B cell (primary cell): ENCODE measurements at regions not wholly inside any gene's neighbourhood (a gene's known extent, or its start where the extent isn't known, plus 50 kb on each side); places are given as distances from the start of the nearest gene placed in this dataset.

Experiments
- ATAC-seq: fragments of 200-7000 bp; cut with Tn5 transposase; one replicate; pipeline ENCODE4 v1.10.0; 2021; ENCODE audit warnings: low read depth, mild to moderate bottlenecking, moderate number of reproducible peaks, moderate library complexity
- CTCF ChIA-PET: fragments of 350-600 bp; sonication (Branson Sonifier 250); formaldehyde crosslinking; loops from one replicate; lab custom pipeline; 2021; ENCODE audit warnings: antibody characterized with exemption, inconsistent platforms; lab: Charles Lee
- POLR2A ChIA-PET: fragments of 350-600 bp; sonication (Branson Sonifier 250); formaldehyde crosslinking; loops from one replicate; lab custom pipeline; 2021; ENCODE audit warnings: antibody characterized with exemption; lab: Charles Lee
- DNase-seq: peaks from one replicate; pipeline ENCODE4 v3.0.0; 2013
- H2AFZ ChIP-seq: 2 replicates; pipeline ENCODE4 v1.6.1; 2012; ENCODE audit warnings: mild to moderate bottlenecking, low read depth, low read length; ENCODE audit not compliant: insufficient read depth, poor library complexity, severe bottlenecking
- H3K27ac ChIP-seq, 2 donors: 1 replicate in 1 of 2; 2 replicates in 1 of 2; pipeline ENCODE4 v1.5.1; 2012 to 2013; ENCODE audit warnings: low read length in 2 of 2, mild to moderate bottlenecking in 2 of 2, moderate library complexity in 1 of 2
- H3K27me3 ChIP-seq, 4 experiments: fragments of 200-600 bp in 1 of 4; sonication (generic) in 1 of 4; replicated peaks in 1 of 4; 1 replicate in 2 of 4; 2 replicates in 2 of 4; pipeline versions ENCODE4 v1.6.1 to v1.7.0; 2013 to 2016; ENCODE audit warnings: low read length in 3 of 4, mild to moderate bottlenecking in 2 of 4, mixed read lengths in 1 of 4, moderate library complexity in 1 of 4; ENCODE audit not compliant: insufficient read depth in 4 of 4, control insufficient read depth in 3 of 4; ENCODE audit errors: control extremely low read depth in 1 of 4
- H3K36me3 ChIP-seq, 2 experiments: replicated peaks in 1 of 2; 1 replicate in 1 of 2; 2 replicates in 1 of 2; pipeline versions ENCODE4 v1.6.1 to v1.7.1; 2013; ENCODE audit warnings: low read length in 1 of 2; ENCODE audit not compliant: insufficient read depth in 2 of 2, control insufficient read depth in 1 of 2; ENCODE audit errors: control extremely low read depth in 1 of 2, extremely low read depth in 1 of 2
- H3K4me1 ChIP-seq, 2 donors: fragments of 200-600 bp in 1 of 2; sonication (generic) in 1 of 2; 1 replicate in 1 of 2; 2 replicates in 1 of 2; pipeline versions ENCODE4 v1.5.1 to v1.6.1; 2013 to 2017; ENCODE audit warnings: low read length in 2 of 2; ENCODE audit not compliant: control insufficient read depth in 2 of 2, insufficient read depth in 2 of 2
- H3K4me2 ChIP-seq: replicated peaks from 2 replicates; pipeline ENCODE3; 2012; ENCODE audit warnings: mild to moderate bottlenecking, low read depth, low read length; ENCODE audit not compliant: poor library complexity, severe bottlenecking
- H3K4me3 ChIP-seq, 5 experiments: fragments of 200-600 bp in 1 of 5; sonication (generic) in 1 of 5; 1 replicate in 3 of 5; 2 replicates in 2 of 5; pipeline versions ENCODE4 v1.5.1 to v1.7.0; 2011 to 2016; ENCODE audit warnings: low read length in 4 of 5, mild to moderate bottlenecking in 4 of 5, low read depth in 2 of 5, control low read depth in 1 of 5, moderate library complexity in 1 of 5; ENCODE audit not compliant: insufficient read depth in 1 of 5; ENCODE audit errors: control extremely low read depth in 1 of 5, extremely low read depth in 1 of 5
- H3K79me2 ChIP-seq: fragments of 200-600 bp; sonication (generic); one replicate; pipeline ENCODE4 v1.6.0; 2016; ENCODE audit warnings: low read length; ENCODE audit not compliant: control insufficient read depth, insufficient read depth
- H3K9ac ChIP-seq: fragments of 200-600 bp; sonication (generic); 2 replicates; pipeline ENCODE4 v1.6.1; 2017; ENCODE audit warnings: mild to moderate bottlenecking, low read length, moderate library complexity
- H3K9me3 ChIP-seq, 3 donors: one replicate each; pipeline versions ENCODE4 v1.6.1 to v1.7.1; 2013; ENCODE audit warnings: low read length in 2 of 3; ENCODE audit not compliant: control insufficient read depth in 2 of 3, insufficient read depth in 1 of 3; ENCODE audit errors: control extremely low read depth in 1 of 3
- H4K20me1 ChIP-seq: 2 replicates; pipeline ENCODE4 v1.6.0; 2012; ENCODE audit warnings: mild to moderate bottlenecking, low read length; ENCODE audit not compliant: insufficient read depth, control insufficient read depth, poor library complexity, severe bottlenecking
- H3K27ac Mint-ChIP-seq: one replicate; pipeline ENCODE4 v1.8.0; 2021; ENCODE audit warnings: mixed read lengths
- H3K27me3 Mint-ChIP-seq: one replicate; pipeline ENCODE4 v1.8.0; 2021; ENCODE audit warnings: mixed read lengths
- H3K4me1 Mint-ChIP-seq: one replicate; pipeline ENCODE4 v1.8.0; 2021; ENCODE audit warnings: mixed read lengths
- H3K4me3 Mint-ChIP-seq: one replicate; pipeline ENCODE4 v1.8.0; 2021; ENCODE audit warnings: mixed read lengths
- H3K9me3 Mint-ChIP-seq: one replicate; pipeline ENCODE4 v1.8.0; 2022; ENCODE audit warnings: mixed read lengths; ENCODE audit not compliant: insufficient read depth
- CTCF ChIP-seq: fragments of 200-600 bp; IDR thresholded peaks from one replicate; pipeline ENCODE4 v1.8.0; 2022; ENCODE audit warnings: antibody characterized with exemption, mild to moderate bottlenecking
- EZH2 ChIP-seq: IDR thresholded peaks from 2 replicates; pipeline ENCODE4 v1.6.1; 2012; ENCODE audit warnings: borderline replicate concordance, low read depth, mild to moderate bottlenecking, moderate library complexity, low read length; ENCODE audit not compliant: insufficient read depth, poor library complexity, severe bottlenecking
- WGBS: methylation state at CpG from one replicate; pipeline ENCODE4 v1.1.5; 2013; ENCODE audit warnings: missing lambda C conversion rate; ENCODE audit not compliant: insufficient coverage; 5-methylcytosine and 5-hydroxymethylcytosine counted together
- intact Hi-C: fragments of 100-400 bp; cut with micrococcal nuclease; formaldehyde crosslinking; loops from one replicate; pipeline ENCODE4 v1.10.0; 2022

- H2AFZ ChIP-seq, result no peak overlapping the region
- H3K4me2 ChIP-seq, result no peak overlapping the region
- no peaks in the 10 kb centered on the region for H3K4me1 Mint-ChIP-seq
- H3K4me3 Mint-ChIP-seq, result no peak overlapping the region
- no peak overlapping the region for H3K4me3 ChIP-seq
- H3K27ac Mint-ChIP-seq, result no peak overlapping the region
- no peaks in the 10 kb centered on the region for H3K36me3 ChIP-seq
- H3K9ac ChIP-seq, result no peak overlapping the region
- H3K79me2 ChIP-seq, result no peaks in the 10 kb centered on the region
- WGBS, result 95% methylated on average over 11 of the region's 11 CpGs
- peaks cover 0 to 9% (median 0%) of the 10 kb centered on the region in 3 donors for H3K9me3 ChIP-seq
- H3K9me3 Mint-ChIP-seq, result no peaks in the 10 kb centered on the region
- no peak overlapping the region for H3K27ac ChIP-seq
- DNase-seq (no peak), ATAC-seq (no peak)
- peaks cover 4% of the 10 kb centered on the region for H3K27me3 Mint-ChIP-seq
- H3K27me3 ChIP-seq, result peaks cover 0 to 2% (median 0%) of the 10 kb centered on the region in 4 experiments
- intact Hi-C loops, result no loop called here
- TF ChIP-seq EZH2 (no peak), CTCF (no peak)
- POLR2A ChIA-PET, result no interaction called here
- no peaks in the 10 kb centered on the region for H3K4me1 ChIP-seq
- CTCF ChIA-PET, result no interaction called here
- H4K20me1 ChIP-seq, result no peaks in the 10 kb centered on the region
Observed at GRCh38 chr2:129009555-129010146, 691.0 kb upstream of the HS6ST1 start.

GRCh38 chr2:129010262-129010661, 691.6 kb upstream of the HS6ST1 start:
- Histone ChIP-seq H3K9ac (no peak overlapping the region), H3K27ac (no peak overlapping the region), H3K9me3 (peaks cover 0 to 4% (median 0%) of the 10 kb centered on the region in 3 donors), H3K4me3 (no peak overlapping the region), H3K79me2 (no peaks in the 10 kb centered on the region), H4K20me1 (no peaks in the 10 kb centered on the region), H3K4me2 (no peak overlapping the region), H3K4me1 (no peaks in the 10 kb centered on the region), H3K27me3 (no peaks in the 10 kb centered on the region), H3K36me3 (no peaks in the 10 kb centered on the region), H2AFZ (no peak overlapping the region)
- no peak for TF ChIP-seq EZH2
- TF ChIP-seq CTCF, result no peak
- Mint-ChIP-seq H3K4me1 (no peaks in the 10 kb centered on the region), H3K9me3 (no peaks in the 10 kb centered on the region), H3K27ac (no peak overlapping the region), H3K4me3 (no peak overlapping the region), H3K27me3 (peaks cover 4% of the 10 kb centered on the region)
- POLR2A ChIA-PET, result no interaction called here
- DNase-seq, result no peak
- intact Hi-C loops, result no loop called here
- WGBS, result 93% methylated on average over 4 of the region's 5 CpGs
- CTCF ChIA-PET, result no interaction called here
- ATAC-seq, result no peak
